ENCODE measurements at regions not wholly inside any gene's neighbourhood (a gene's known extent, or its start where the extent isn't known, plus 50 kb on each side); places are given as distances from the start of the nearest gene placed in this dataset.

GRCh38 chr6:139912735-139913400, 538.4 kb upstream of the CITED2 start:
- WGBS, 2 donors (ENCODE audit: low coverage in 1 of 2): 70 to 87% methylated on average over 2 to 5 of the region's 10 CpGs

GRCh38 chr6:139909992-139910391, 535.5 kb upstream of the CITED2 start:
- no peaks in the 10 kb centered on the region for H3K27me3 ChIP-seq
- no peak overlapping the region for H3K27ac ChIP-seq
- no peak for ATAC-seq
- H3K9me3 ChIP-seq: no peaks in the 10 kb centered on the region
- no peak for TF ChIP-seq CTCF (IDR thresholded peaks at IDR 0.05)
- no peak for TF ChIP-seq POLR2A (IDR thresholded peaks at IDR 0.05)
- TF ChIP-seq EP300 (IDR thresholded peaks at IDR 0.05): no peak
- TF ChIP-seq POLR2AphosphoS5 (IDR thresholded peaks at IDR 0.05): no peak
- no peaks in the 10 kb centered on the region for H3K36me3 ChIP-seq
- no peak overlapping the region for H3K4me3 ChIP-seq
- H3K4me1 ChIP-seq: no peaks in the 10 kb centered on the region

More at GRCh38 chr6:139912735-139913400, 538.4 kb upstream of the CITED2 start:
- H3K36me3 ChIP-seq: no peaks in the 10 kb centered on the region
- H3K27ac ChIP-seq: no peak overlapping the region
- H3K4me1 ChIP-seq: no peaks in the 10 kb centered on the region
- no peaks in the 10 kb centered on the region for H3K9me3 ChIP-seq
- no peak overlapping the region for H3K4me3 ChIP-seq
- ATAC-seq: no peak
- no peaks in the 10 kb centered on the region for H3K27me3 ChIP-seq
- TF ChIP-seq POLR2A (IDR thresholded peaks at IDR 0.05) (no peak), POLR2AphosphoS5 (IDR thresholded peaks at IDR 0.05) (no peak), EP300 (IDR thresholded peaks at IDR 0.05) (no peak), CTCF (IDR thresholded peaks at IDR 0.05) (no peak)

GRCh38 chr6:139905404-139906052, 531.1 kb upstream of the CITED2 start:
- TF ChIP-seq POLR2A (IDR thresholded peaks at IDR 0.05): no peak
- TF ChIP-seq CTCF (IDR thresholded peaks at IDR 0.05): no peak
- TF ChIP-seq EP300 (IDR thresholded peaks at IDR 0.05): no peak
- TF ChIP-seq POLR2AphosphoS5 (IDR thresholded peaks at IDR 0.05): no peak
- no peak overlapping the region for H3K4me3 ChIP-seq
- H3K4me1 ChIP-seq: no peaks in the 10 kb centered on the region
- H3K9me3 ChIP-seq: no peaks in the 10 kb centered on the region
- H3K36me3 ChIP-seq: no peaks in the 10 kb centered on the region
- no peak overlapping the region for H3K27ac ChIP-seq
- no peak for ATAC-seq
- H3K27me3 ChIP-seq: no peaks in the 10 kb centered on the region
- 13 to 51% methylated on average over 3 of the region's 3 CpGs for WGBS, 2 donors (ENCODE audit: low coverage in 1 of 2)

GRCh38 chr6:139904568-139904967, 530.1 kb upstream of the CITED2 start:
- ATAC-seq: no peak
- Histone ChIP-seq H3K4me1 (no peaks in the 10 kb centered on the region), H3K36me3 (no peaks in the 10 kb centered on the region), H3K4me3 (no peak overlapping the region), H3K27ac (no peak overlapping the region), H3K27me3 (no peaks in the 10 kb centered on the region), H3K9me3 (no peaks in the 10 kb centered on the region)
- TF ChIP-seq CTCF (IDR thresholded peaks at IDR 0.05): no peak
- no peak for TF ChIP-seq POLR2A (IDR thresholded peaks at IDR 0.05)
- TF ChIP-seq POLR2AphosphoS5 (IDR thresholded peaks at IDR 0.05): no peak
- no peak for TF ChIP-seq EP300 (IDR thresholded peaks at IDR 0.05)
- 78 to 94% methylated on average over 1 of the region's 1 CpG for WGBS, 2 donors (ENCODE audit: low coverage in 1 of 2)

GRCh38 chr6:139904158-139904533, 529.7 kb upstream of the CITED2 start:
- no peak overlapping the region for H3K27ac ChIP-seq
- TF ChIP-seq EP300 (IDR thresholded peaks at IDR 0.05) (no peak), CTCF (IDR thresholded peaks at IDR 0.05) (no peak), POLR2AphosphoS5 (IDR thresholded peaks at IDR 0.05) (no peak), POLR2A (IDR thresholded peaks at IDR 0.05) (no peak)
- no peaks in the 10 kb centered on the region for H3K4me1 ChIP-seq
- no peaks in the 10 kb centered on the region for H3K27me3 ChIP-seq
- no peak overlapping the region for H3K4me3 ChIP-seq
- no peaks in the 10 kb centered on the region for H3K9me3 ChIP-seq
- no peak for ATAC-seq
- H3K36me3 ChIP-seq: no peaks in the 10 kb centered on the region
